ENCODE measurements at regions not wholly inside any gene's neighbourhood (a gene's known extent, or its start where the extent isn't known, plus 50 kb on each side); places are given as distances from the start of the nearest gene placed in this dataset.

- TF ChIP-seq CTCF (IDR thresholded peaks at IDR 0.05) = no peak
- no peak for TF ChIP-seq ZFP36 (IDR thresholded peaks at IDR 0.05; ENCODE audit: borderline replicate concordance, partially characterized antibody)
- TF ChIP-seq POLR2A (IDR thresholded peaks at IDR 0.05; ENCODE audit: low read length) = no peak
- no peak for TF ChIP-seq ELK1 (IDR thresholded peaks at IDR 0.05; ENCODE audit: low read depth, low read length)
- TF ChIP-seq CHD4 (IDR thresholded peaks at IDR 0.05; ENCODE audit: borderline replicate concordance) = no peak
These were observed 220.9 kb downstream of the BUB3 start for GRCh38 chr10:123375097-123375496.
